Central memory CD8-positive, alpha-beta T cell (primary cell): ENCODE measurements at regions not wholly inside any gene's neighbourhood (a gene's known extent, or its start where the extent isn't known, plus 50 kb on each side); places are given as distances from the start of the nearest gene placed in this dataset.
A peak's percentile ranks its signal among the peaks of the same experiment; 100 is the strongest.

Experiments
- ATAC-seq: fragments of 150-1000 bp; cut with Tn5 transposase; replicated peaks from 2 replicates; pipeline ENCODE4 v1.10.0; 2022; ENCODE audit warnings: mild to moderate bottlenecking, moderate FRiP score, moderate number of reproducible peaks; ENCODE audit not compliant: poor library complexity, severe bottlenecking; ENCODE audit errors: extremely low read depth
- DNase-seq, 2 donors: peaks; one replicate each; pipeline ENCODE4 v3.0.0; 2021; ENCODE audit warnings: low spot score in 2 of 2
- H3K27ac Mint-ChIP-seq: one replicate; pipeline ENCODE4 v1.8.0; 2022; ENCODE audit warnings: low read depth, mild to moderate bottlenecking, moderate library complexity, mixed read lengths
- H3K27me3 Mint-ChIP-seq: one replicate; pipeline ENCODE4 v1.8.0; 2022; ENCODE audit warnings: mixed read lengths
- H3K36me3 Mint-ChIP-seq: one replicate; pipeline ENCODE4 v1.8.0; 2022; ENCODE audit warnings: mild to moderate bottlenecking, moderate library complexity, mixed read lengths; ENCODE audit not compliant: insufficient read depth
- H3K4me1 Mint-ChIP-seq: one replicate; pipeline ENCODE4 v1.8.0; 2022; ENCODE audit warnings: mixed read lengths
- H3K4me3 Mint-ChIP-seq: one replicate; pipeline ENCODE4 v1.8.0; 2022; ENCODE audit warnings: mild to moderate bottlenecking, moderate library complexity, mixed read lengths
- H3K9me3 Mint-ChIP-seq: one replicate; pipeline ENCODE4 v1.8.0; 2022; ENCODE audit warnings: mixed read lengths

DNA sequence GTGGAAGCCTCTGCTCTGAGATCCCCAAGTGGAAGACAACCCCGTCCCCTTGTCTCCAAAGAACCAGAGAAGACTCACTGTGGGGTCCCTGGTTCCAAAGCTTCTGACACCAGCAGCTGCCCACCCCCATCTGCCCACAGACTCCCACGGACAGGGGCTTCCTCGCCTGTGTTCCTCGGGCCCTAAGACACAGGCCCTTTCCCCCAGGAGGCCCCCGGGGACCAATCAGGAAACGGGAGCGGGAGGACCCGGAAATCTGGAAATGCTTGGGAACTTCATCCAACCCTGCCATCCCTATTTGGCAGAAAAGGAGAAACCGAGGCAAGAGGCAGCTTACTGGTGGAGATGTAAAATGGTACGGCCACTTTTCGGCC, 113.1 kb downstream of the NCOR2 start:
- H3K9me3 Mint-ChIP-seq: no peaks in the 10 kb centered on the region
- H3K27me3 Mint-ChIP-seq: no peaks in the 10 kb centered on the region
- H3K36me3 Mint-ChIP-seq: peaks cover 16% of the 10 kb centered on the region
- H3K4me1 Mint-ChIP-seq: peaks cover 60% of the 10 kb centered on the region
- ATAC-seq (no peak), DNase-seq (no peak)
- peak overlapping the region; percentile 69 for H3K4me3 Mint-ChIP-seq
- peak overlapping the region; percentile 90 for H3K27ac Mint-ChIP-seq

DNA sequence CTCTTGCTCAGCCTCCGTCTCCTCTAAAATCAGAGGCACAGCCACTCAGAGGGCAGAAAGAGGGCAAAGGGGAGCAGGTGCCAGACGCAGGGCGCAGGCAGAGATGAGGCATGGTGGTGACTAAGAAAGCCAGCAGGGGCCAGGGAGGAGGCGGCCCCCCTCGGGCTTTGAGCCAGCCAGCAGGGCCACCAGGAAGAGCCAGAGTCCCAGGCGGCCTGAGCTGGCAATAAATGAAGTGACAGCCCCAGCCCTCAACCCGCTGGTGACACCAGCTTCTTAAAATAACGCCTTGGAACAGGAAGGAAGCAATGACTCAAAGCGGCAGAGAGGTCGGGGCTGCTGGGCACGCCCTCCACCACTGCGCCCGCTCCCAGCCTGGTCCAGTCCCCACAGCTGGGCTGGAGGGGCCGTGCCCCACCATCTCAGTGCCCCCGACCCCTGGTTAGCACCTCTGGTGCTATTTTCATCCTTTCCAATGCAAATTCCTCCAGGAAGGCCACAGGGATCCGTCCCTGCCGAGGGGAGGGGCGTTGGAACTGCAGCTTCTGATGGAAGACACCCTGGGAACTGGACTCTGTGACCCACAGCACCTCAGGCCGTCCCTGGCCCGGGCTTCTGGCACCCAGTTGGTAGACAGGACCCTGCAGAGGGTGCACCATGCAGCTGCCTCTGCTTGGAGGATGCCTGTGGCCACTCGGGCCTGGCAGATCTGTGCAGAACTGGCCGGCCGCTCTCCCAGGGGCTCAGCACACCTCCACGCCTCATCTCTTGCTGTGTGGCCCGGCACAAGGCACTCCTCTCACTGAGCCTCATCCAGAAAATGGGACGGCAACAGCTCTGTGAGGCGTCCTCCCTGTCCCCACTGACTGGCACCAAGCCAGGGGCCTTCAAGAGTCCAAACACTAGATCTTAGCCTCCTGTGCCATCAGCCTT, 113.7 kb downstream of the NCOR2 start:
- ATAC-seq (peak; percentile 81), DNase-seq (peak; percentile 59 to 89)
- peak overlapping the region; percentile 69 for H3K4me3 Mint-ChIP-seq
- H3K36me3 Mint-ChIP-seq: peaks cover 17% of the 10 kb centered on the region
- H3K9me3 Mint-ChIP-seq: no peaks in the 10 kb centered on the region
- H3K27me3 Mint-ChIP-seq: no peaks in the 10 kb centered on the region
- H3K4me1 Mint-ChIP-seq: peaks cover 60% of the 10 kb centered on the region
- H3K27ac Mint-ChIP-seq: peak overlapping the region; percentile 90

DNA sequence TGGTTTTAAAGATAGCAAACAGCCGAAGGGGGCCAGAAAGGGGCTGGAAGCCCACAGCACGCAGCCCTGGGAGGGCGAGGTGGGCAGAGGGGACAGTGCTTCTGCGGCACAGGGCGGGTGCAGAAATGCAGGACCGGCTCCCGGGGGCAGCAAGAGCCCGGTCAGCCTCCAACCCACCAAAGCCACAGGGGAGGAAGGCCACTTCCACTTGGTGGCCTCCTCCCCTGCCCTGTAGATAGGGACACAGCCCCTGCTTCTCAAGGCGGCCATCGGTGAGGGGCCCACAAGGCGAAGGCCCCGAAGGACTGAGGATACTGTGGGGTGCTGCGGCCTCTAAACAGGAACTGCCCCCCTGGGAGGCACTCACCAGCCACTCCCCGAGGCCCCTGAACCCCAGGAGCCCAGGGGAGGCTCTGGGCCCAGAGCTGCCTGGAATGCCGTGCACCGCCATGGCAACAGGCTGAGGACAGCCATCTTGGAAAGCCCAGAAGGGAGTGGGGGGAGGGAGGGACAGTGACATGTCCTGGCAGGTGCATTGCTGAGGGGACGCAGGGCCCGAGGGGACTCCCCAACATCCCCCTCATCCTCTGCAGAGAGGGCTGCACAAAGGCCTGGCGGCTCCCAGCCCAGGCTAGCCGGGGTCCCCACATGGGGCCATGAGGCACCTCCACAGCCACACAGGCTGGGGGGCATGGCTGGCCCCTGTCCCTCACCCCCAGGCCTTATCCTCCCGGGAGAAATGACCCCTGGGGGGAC, 114.7 kb downstream of the NCOR2 start:
- DNase-seq: no peak
- Mint-ChIP-seq H3K27ac (peak overlapping the region; percentile 90), H3K4me1 (peaks cover 54% of the 10 kb centered on the region)

DNA sequence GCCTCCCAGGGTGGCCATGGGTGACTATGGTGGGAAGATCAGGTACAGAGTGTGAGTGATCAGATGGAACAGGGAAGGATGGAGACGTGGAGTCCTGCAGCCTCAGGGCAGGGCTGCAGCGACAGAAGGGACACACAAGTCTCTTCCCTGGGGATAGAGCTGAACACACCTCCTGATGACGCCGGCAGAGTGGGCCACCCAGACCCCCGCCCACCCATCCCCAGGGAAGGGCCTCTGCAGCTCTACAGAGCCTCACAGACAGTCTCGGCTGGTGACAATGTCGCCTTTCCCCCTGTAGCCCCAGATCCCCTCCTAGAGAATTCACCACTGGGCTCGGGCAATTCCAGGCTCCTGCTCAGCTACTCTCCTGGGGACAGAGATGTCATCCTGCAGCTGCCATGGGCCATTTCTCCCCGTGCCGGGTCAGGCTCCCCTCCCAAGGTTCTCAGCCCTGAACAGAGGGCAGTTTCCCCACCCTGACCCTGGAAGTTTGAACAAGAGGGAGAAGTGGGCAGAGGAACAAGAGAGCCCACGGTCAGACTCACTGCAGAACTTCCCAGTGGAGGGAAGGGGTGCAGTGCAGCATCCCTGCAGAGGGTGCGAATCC, 115.7 kb downstream of the NCOR2 start:
- no peak for DNase-seq
- H3K4me3 Mint-ChIP-seq: peak overlapping the region; percentile 64
- ATAC-seq: no peak
- H3K27me3 Mint-ChIP-seq: no peaks in the 10 kb centered on the region
- peaks cover 22% of the 10 kb centered on the region for H3K36me3 Mint-ChIP-seq
- H3K27ac Mint-ChIP-seq: peak overlapping the region; percentile 85
- H3K9me3 Mint-ChIP-seq: no peaks in the 10 kb centered on the region
- peaks cover 54% of the 10 kb centered on the region for H3K4me1 Mint-ChIP-seq

More for the DNA sequence above, 114.7 kb downstream of the NCOR2 start:
- Mint-ChIP-seq H3K9me3 (no peaks in the 10 kb centered on the region), H3K27me3 (no peaks in the 10 kb centered on the region), H3K36me3 (peaks cover 21% of the 10 kb centered on the region), H3K4me3 (peak overlapping the region; percentile 69)
- no peak for ATAC-seq

DNA sequence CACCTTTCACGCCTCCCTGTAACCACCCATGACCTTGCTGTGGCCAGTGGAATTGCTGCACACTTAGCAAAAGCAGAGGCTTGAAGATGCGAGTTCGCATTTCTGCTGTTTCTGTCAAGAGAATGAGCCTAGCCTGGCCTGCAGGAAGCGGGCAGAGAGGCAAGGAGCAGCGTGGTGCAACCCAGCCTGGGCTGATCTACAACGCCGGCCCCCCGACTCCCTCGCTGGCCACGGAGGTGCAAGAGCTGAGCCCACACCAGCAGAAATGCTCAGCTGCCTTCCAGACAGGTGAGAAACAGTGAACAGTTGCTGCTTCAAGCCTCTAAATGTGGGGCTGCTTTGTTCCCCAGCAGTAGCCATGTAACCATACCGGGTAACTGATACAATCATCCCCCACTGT, 116.4 kb downstream of the NCOR2 start:
- Mint-ChIP-seq H3K4me3 (peak overlapping the region; percentile 64), H3K9me3 (no peaks in the 10 kb centered on the region), H3K27ac (peak overlapping the region; percentile 85), H3K4me1 (peaks cover 53% of the 10 kb centered on the region), H3K36me3 (peaks cover 22% of the 10 kb centered on the region), H3K27me3 (no peaks in the 10 kb centered on the region)
- ATAC-seq (no peak), DNase-seq (no peak)

DNA sequence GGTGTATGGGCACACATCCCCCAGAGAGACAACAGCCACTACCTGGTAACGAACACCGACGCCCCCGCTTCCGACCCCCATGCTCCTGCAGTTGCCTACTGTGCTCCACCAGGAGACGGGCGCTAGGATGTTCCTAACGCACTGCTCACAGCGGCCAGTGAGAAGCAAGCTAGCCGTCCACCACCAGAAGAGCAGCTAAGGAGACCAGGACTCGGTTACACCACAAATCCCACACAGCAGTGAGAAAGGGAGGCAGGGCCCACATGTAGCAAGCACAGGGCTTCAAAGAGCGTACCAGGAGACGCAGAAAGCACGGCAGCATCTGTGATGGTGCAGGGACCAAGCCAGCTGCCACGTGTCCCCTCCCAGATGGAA, 117.0 kb downstream of the NCOR2 start:
- H3K4me1 Mint-ChIP-seq: peaks cover 54% of the 10 kb centered on the region
- DNase-seq (no peak), ATAC-seq (no peak)
- peak overlapping the region; percentile 64 for H3K4me3 Mint-ChIP-seq
- H3K36me3 Mint-ChIP-seq: peaks cover 23% of the 10 kb centered on the region
- no peaks in the 10 kb centered on the region for H3K9me3 Mint-ChIP-seq
- H3K27me3 Mint-ChIP-seq: no peaks in the 10 kb centered on the region
- peak overlapping the region; percentile 85 for H3K27ac Mint-ChIP-seq

DNA sequence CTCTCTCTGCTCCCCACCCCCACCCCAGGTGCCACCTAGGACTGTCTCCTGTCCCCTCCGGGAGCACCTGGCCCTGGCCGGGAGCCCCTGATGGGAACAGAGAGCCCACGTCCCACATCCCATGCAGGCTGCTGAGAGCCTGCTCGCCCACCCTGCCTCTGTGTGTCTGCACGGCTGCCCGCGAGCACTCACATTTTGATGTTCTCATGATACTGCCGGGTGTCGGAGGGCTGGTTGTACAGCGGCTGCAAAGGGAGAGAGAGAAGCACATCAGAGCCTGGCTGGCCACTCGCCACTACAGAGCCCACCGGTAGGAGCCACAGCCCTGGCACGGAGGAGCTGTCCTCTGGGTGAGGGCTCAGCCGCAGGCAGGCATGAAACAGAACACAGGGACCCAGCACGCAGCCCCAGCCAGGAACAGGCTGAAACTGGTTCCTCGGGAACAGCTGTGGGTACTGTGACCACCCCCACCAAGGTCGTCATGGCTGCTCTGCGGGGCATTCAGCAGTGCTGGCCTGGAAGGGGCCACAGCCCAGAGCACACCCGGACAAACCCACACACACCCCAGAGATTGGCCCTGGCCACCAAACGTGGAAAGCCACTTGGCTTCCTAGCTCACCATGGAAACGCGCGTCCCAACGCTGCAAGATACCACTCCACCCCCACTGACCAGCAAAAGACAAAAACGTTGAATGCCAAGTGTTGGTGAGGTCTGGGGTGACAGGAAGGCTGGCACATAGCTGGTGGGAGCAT, 117.6 kb downstream of the NCOR2 start:
- Mint-ChIP-seq H3K27me3 (no peaks in the 10 kb centered on the region), H3K4me1 (peaks cover 52% of the 10 kb centered on the region), H3K27ac (no peak overlapping the region)

DNA sequence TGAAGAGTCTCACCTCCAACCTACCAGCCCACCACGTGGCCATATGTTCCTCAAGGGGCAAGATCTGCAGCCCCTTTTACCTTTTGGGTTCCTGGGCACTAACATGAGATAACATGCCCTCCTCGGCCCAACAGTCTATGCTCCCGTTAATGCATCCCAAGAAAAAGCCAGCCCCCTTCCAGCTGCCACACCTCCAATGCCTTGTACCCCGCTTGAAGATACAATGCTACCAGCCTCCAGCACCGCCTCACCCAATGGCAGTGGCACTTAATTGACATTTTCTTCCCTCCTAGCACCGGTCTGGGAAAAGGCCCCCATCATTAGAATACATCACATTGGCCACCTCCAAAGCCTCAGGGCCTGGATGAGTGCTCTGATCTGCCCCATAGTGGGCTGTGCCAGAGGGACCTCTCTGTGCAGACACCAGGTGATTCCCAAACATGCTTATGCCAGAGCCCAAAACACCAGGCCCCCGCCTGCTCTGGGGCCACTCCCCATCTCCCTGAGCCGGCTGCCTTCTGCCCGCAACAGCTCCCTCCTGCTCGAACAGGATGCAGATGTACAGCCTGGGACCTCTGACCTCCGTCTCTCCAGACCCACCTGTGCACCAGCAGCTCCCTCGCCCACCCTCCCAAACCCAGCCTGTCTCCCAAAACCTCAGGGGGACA, 118.3 kb downstream of the NCOR2 start:
- no peak overlapping the region for H3K27ac Mint-ChIP-seq
- peaks cover 21% of the 10 kb centered on the region for H3K36me3 Mint-ChIP-seq
- H3K4me3 Mint-ChIP-seq: no peak overlapping the region
- H3K27me3 Mint-ChIP-seq: no peaks in the 10 kb centered on the region
- ATAC-seq: no peak
- H3K4me1 Mint-ChIP-seq: peaks cover 52% of the 10 kb centered on the region
- H3K9me3 Mint-ChIP-seq: no peaks in the 10 kb centered on the region
- no peak for DNase-seq

More for the DNA sequence above, 117.6 kb downstream of the NCOR2 start:
- Mint-ChIP-seq H3K9me3 (no peaks in the 10 kb centered on the region), H3K4me3 (no peak overlapping the region), H3K36me3 (peaks cover 23% of the 10 kb centered on the region)
- DNase-seq (no peak), ATAC-seq (no peak)

DNA sequence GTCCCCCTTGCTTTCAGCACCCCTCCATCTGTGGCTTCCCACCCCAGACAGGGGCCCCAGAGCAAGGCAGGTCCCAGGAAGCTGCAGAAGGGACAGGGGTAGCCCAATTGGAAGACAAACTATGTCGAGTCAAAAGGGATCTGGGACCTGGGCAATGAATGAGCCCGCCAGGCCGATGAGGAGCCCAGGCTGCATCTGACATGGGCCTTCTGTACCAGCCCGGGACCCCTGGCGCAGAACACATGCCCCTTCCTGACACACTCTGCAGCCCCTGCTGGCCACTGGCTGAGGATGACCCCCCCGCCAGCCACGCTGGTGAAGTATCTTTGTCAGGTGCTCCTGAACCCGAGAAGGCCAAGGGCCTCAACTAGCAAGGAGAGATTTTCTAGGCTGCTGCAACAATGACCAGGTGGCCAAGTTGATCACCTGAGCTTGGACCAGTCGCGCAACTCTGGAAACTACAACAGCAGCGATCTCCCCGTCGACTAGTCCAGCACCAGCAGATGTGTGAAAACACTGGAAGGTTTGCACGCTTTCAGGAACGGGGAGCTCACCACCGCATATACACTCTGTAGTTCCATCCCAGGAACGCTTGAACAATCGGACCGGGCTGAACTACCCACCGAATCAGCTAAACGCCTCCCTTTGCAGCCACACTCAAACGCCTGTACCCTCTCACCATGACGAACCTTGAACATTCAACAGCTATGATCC, 119.0 kb downstream of the NCOR2 start:
- H3K4me3 Mint-ChIP-seq: no peak overlapping the region
- H3K9me3 Mint-ChIP-seq: no peaks in the 10 kb centered on the region
- H3K27me3 Mint-ChIP-seq: no peaks in the 10 kb centered on the region
- ATAC-seq (no peak), DNase-seq (no peak)
- H3K36me3 Mint-ChIP-seq: peaks cover 23% of the 10 kb centered on the region
- H3K27ac Mint-ChIP-seq: no peak overlapping the region
- peaks cover 50% of the 10 kb centered on the region for H3K4me1 Mint-ChIP-seq

DNA sequence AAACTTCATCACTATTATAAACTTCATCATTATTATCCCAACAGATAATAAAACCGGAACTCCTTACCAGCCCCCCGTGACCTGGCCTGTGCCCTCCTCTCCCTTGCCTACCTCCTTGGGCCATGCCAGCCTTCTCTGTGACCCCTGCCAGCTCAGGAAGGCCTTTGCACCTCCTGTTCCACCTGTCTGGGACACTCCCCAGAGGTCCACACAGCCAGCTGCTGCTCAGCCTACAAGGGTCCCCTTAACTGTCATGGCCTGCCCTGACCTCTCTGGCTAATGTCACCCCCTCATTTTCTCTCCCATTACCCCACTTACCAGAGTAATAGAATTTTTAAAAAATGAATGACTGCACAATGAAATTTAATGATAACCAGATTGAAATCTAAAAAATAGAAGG, 121.0 kb downstream of the NCOR2 start:
- Mint-ChIP-seq H3K36me3 (peaks cover 24% of the 10 kb centered on the region), H3K4me3 (no peak overlapping the region), H3K4me1 (peaks cover 57% of the 10 kb centered on the region), H3K27ac (peak overlapping the region; percentile 67), H3K27me3 (no peaks in the 10 kb centered on the region), H3K9me3 (no peaks in the 10 kb centered on the region)
- ATAC-seq: no peak
- no peak for DNase-seq

DNA sequence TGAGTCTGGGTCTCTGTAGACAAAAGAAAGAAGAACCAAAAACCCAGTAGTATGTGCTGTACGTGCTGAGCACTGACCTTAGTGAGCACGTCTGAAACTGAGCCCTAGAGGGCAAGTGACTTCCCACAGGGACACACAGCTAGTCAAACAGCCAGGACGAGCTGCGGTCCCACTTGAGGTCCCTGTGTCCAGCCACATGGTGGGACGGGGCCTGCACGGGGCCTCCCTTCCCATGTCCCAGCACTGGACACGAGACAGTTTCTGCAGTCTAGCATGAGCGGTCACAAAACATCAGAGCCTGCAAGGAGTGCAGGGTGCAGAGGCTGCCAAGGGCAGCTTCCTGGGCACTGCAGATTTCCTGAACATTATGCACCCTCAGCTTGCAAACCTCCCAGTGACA, 121.6 kb downstream of the NCOR2 start:
- peaks cover 23% of the 10 kb centered on the region for H3K36me3 Mint-ChIP-seq

More for the DNA sequence above, 121.6 kb downstream of the NCOR2 start:
- ATAC-seq (no peak), DNase-seq (no peak)
- Mint-ChIP-seq H3K27ac (no peak overlapping the region), H3K27me3 (no peaks in the 10 kb centered on the region), H3K4me3 (no peak overlapping the region), H3K4me1 (peaks cover 57% of the 10 kb centered on the region), H3K9me3 (no peaks in the 10 kb centered on the region)
